ENCODE measurements at regions not wholly inside any gene's neighbourhood (a gene's known extent, or its start where the extent isn't known, plus 50 kb on each side); places are given as distances from the start of the nearest gene placed in this dataset.

GRCh38 chrX:138996268-138996667, 284.8 kb upstream of the FGF13 start:
- no peak overlapping the region for H3K27ac ChIP-seq (ENCODE audit: low read depth, low read length)
- H3K4me2 ChIP-seq (ENCODE audit: low read length), result no peak overlapping the region
- no peaks in the 10 kb centered on the region for H3K9me3 ChIP-seq (ENCODE audit: control insufficient read depth in 1 of 2, insufficient read depth in 1 of 2, low read depth in 1 of 2, low read length in 2 of 2)
- no peaks in the 10 kb centered on the region for H3K9me2 ChIP-seq (ENCODE audit: insufficient read depth)
- H3K9ac ChIP-seq (ENCODE audit: low read length), result no peak overlapping the region
- ATAC-seq, result no peak
- H2AFZ ChIP-seq (ENCODE audit: low read depth, low read length, poor library complexity, severe bottlenecking), result no peak overlapping the region
- no peaks in the 10 kb centered on the region for H3K4me1 ChIP-seq (ENCODE audit: control insufficient read depth in 1 of 2, insufficient read depth in 2 of 2, low read length in 2 of 2)
- no TSS peak for BruUV-seq (replicated peaks)
- no peak for DNase-seq (ENCODE audit: low read depth, low spot score)
- intact Hi-C loops (cut with micrococcal nuclease), result no loop called here
- H3K4me3 ChIP-seq (replicated peaks in 1 of 2; ENCODE audit: low read depth in 1 of 2, low read length in 2 of 2), result no peak overlapping the region
- CTCF ChIA-PET, result no interaction called here
- no peaks in the 10 kb centered on the region for H4K20me1 ChIP-seq (ENCODE audit: insufficient read depth)
- TF ChIP-seq SIN3A (IDR thresholded peaks at IDR 0.05; ENCODE audit: low read depth) (no peak), POLR2AphosphoS5 (IDR thresholded peaks at IDR 0.05; ENCODE audit: low read depth, low read length) (no peak), RAD21 (IDR thresholded peaks at IDR 0.05; ENCODE audit: low read depth) (no peak), ELF1 (IDR thresholded peaks at IDR 0.05; ENCODE audit: borderline replicate concordance, low read depth) (no peak)
- no peaks in the 10 kb centered on the region for H3K79me2 ChIP-seq (ENCODE audit: insufficient read depth, low read length)
- RAD21 ChIA-PET (ENCODE audit: low non-redundant PET in 1 of 2, low total read pairs in 2 of 2, uncharacterized antibody in 2 of 2, unreplicated experiment in 2 of 2), result no interaction called here
- no peaks in the 10 kb centered on the region for H3K27me3 ChIP-seq (ENCODE audit: insufficient read depth, low read length)
- H3K36me3 ChIP-seq (ENCODE audit: control insufficient read depth in 1 of 2, insufficient read depth in 2 of 2, low read length in 2 of 2), result no peaks in the 10 kb centered on the region
- POLR2A ChIA-PET, result no interaction called here

DNA sequence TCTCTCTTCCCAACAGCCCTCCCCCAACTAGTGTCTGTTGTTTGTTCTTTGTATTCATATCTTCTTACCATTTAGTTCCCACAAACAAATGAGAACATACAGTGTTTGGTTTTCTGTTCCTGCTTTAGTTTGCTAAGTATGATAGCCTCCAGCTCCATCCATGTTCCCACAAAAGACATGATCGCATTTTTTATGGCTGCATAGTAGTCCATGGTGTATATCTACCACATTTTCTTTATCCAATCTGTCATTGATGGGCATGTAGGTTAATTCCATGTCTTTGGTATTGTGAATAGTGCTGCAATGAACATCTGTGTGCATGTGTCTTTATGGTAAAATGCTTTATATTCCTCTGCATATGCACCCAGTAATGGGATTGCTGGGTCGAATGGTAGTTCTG, 283.9 kb upstream of the FGF13 start:
- CTCF ChIA-PET, result no interaction called here
- no peak for DNase-seq (ENCODE audit: low read depth, low spot score)
- TF ChIP-seq YY1 (IDR thresholded peaks at IDR 0.05; ENCODE audit: extremely low read depth, insufficient replicate concordance, low read depth, low read length), result no peak
- TF ChIP-seq RAD21 (IDR thresholded peaks at IDR 0.05; ENCODE audit: low read depth), result no peak
- TF ChIP-seq EZH2 (IDR thresholded peaks at IDR 0.05), result no peak
- TF ChIP-seq ZNF274 (IDR thresholded peaks at IDR 0.05; ENCODE audit: low read depth, low read length), result no peak
- TF ChIP-seq ZFX (IDR thresholded peaks at IDR 0.05), result no peak
- no peak for TF ChIP-seq TCF7L2 (IDR thresholded peaks at IDR 0.05; ENCODE audit: borderline replicate concordance, extremely low read depth, insufficient read depth, insufficient read length)
- no peak for TF ChIP-seq POLR2AphosphoS5 (IDR thresholded peaks at IDR 0.05; ENCODE audit: low read depth, low read length)
- TF ChIP-seq EGR1 (IDR thresholded peaks at IDR 0.05; ENCODE audit: low read depth), result no peak
- TF ChIP-seq, protein P1, sequence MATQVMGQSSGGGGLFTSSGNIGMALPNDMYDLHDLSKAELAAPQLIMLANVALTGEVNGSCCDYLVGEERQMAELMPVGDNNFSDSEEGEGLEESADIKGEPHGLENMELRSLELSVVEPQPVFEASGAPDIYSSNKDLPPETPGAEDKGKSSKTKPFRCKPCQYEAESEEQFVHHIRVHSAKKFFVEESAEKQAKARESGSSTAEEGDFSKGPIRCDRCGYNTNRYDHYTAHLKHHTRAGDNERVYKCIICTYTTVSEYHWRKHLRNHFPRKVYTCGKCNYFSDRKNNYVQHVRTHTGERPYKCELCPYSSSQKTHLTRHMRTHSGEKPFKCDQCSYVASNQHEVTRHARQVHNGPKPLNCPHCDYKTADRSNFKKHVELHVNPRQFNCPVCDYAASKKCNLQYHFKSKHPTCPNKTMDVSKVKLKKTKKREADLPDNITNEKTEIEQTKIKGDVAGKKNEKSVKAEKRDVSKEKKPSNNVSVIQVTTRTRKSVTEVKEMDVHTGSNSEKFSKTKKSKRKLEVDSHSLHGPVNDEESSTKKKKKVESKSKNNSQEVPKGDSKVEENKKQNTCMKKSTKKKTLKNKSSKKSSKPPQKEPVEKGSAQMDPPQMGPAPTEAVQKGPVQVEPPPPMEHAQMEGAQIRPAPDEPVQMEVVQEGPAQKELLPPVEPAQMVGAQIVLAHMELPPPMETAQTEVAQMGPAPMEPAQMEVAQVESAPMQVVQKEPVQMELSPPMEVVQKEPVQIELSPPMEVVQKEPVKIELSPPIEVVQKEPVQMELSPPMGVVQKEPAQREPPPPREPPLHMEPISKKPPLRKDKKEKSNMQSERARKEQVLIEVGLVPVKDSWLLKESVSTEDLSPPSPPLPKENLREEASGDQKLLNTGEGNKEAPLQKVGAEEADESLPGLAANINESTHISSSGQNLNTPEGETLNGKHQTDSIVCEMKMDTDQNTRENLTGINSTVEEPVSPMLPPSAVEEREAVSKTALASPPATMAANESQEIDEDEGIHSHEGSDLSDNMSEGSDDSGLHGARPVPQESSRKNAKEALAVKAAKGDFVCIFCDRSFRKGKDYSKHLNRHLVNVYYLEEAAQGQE (IDR thresholded peaks at IDR 0.05; ENCODE audit: low read depth), result no peak
- no peak for TF ChIP-seq ATF3 (IDR thresholded peaks at IDR 0.05)
- no peak for TF ChIP-seq JUND (IDR thresholded peaks at IDR 0.05)
- no peak for TF ChIP-seq CBX3 (IDR thresholded peaks at IDR 0.05; ENCODE audit: low read depth)
- no peaks in the 10 kb centered on the region for H3K36me3 ChIP-seq (ENCODE audit: control insufficient read depth in 1 of 2, insufficient read depth in 2 of 2, low read length in 2 of 2)
- POLR2A ChIA-PET, result no interaction called here
- H2AFZ ChIP-seq (ENCODE audit: low read depth, low read length, poor library complexity, severe bottlenecking), result no peak overlapping the region
- no peaks in the 10 kb centered on the region for H3K27me3 ChIP-seq (ENCODE audit: insufficient read depth, low read length)
- no peak overlapping the region for H3K4me3 ChIP-seq (replicated peaks in 1 of 2; ENCODE audit: low read depth in 1 of 2, low read length in 2 of 2)
- BruUV-seq (replicated peaks), result no TSS peak
- intact Hi-C loops (cut with micrococcal nuclease), result no loop called here
- H3K9me2 ChIP-seq (ENCODE audit: insufficient read depth), result no peaks in the 10 kb centered on the region
- no peak overlapping the region for H3K9ac ChIP-seq (ENCODE audit: low read length)
- no peak for ATAC-seq
- no peak overlapping the region for H3K27ac ChIP-seq (ENCODE audit: low read depth, low read length)
- no peaks in the 10 kb centered on the region for H3K9me3 ChIP-seq (ENCODE audit: control insufficient read depth in 1 of 2, insufficient read depth in 1 of 2, low read depth in 1 of 2, low read length in 2 of 2)
- no peaks in the 10 kb centered on the region for H3K4me1 ChIP-seq (ENCODE audit: control insufficient read depth in 1 of 2, insufficient read depth in 2 of 2, low read length in 2 of 2)
- H3K79me2 ChIP-seq (ENCODE audit: insufficient read depth, low read length), result no peaks in the 10 kb centered on the region
- RAD21 ChIA-PET (ENCODE audit: low non-redundant PET in 1 of 2, low total read pairs in 2 of 2, uncharacterized antibody in 2 of 2, unreplicated experiment in 2 of 2), result no interaction called here
- no peaks in the 10 kb centered on the region for H4K20me1 ChIP-seq (ENCODE audit: insufficient read depth)
- no peak overlapping the region for H3K4me2 ChIP-seq (ENCODE audit: low read length)

Measured in HCT116 (cell line).